HepG2 (cell line): ENCODE measurements at regions not wholly inside any gene's neighbourhood (a gene's known extent, or its start where the extent isn't known, plus 50 kb on each side); places are given as distances from the start of the nearest gene placed in this dataset.

ENCODE experiments used
- ASH2L ChIP-seq: fragments of 300-600, 200-600 bp; sonication (generic); IDR thresholded peaks from 2 replicates; pipeline ENCODE4 v1.7.0; 2017; ENCODE audit warnings: low read depth, mild to moderate bottlenecking, moderate library complexity, mixed read lengths, low read length; ENCODE audit not compliant: insufficient read length
- MXD4 ChIP-seq: IDR thresholded peaks from 2 replicates; pipeline ENCODE4 v1.6.1; 2016; ENCODE audit warnings: mild to moderate bottlenecking, missing biosample characterization, missing genetic modification reagents

- TF ChIP-seq MXD4 (CRISPR knock-in tag): no peak
- TF ChIP-seq ASH2L: no peak
Measured at GRCh38 chr2:147081831-147082230, 763.0 kb upstream of the ACVR2A start.
